Activated T-helper 2 cell treated with anti-CD3 and anti-CD28 coated beads, Interferon-gamma antibody, Interleukin-2, Interleukin-4, amounts not matched to agents 10 μg/mL and 5 μg/mL and 100 μg/mL, durations not matched to agents 14 hours and 24 hours and 36 hours (primary cell): ENCODE measurements at regions not wholly inside any gene's neighbourhood (a gene's known extent, or its start where the extent isn't known, plus 50 kb on each side); places are given as distances from the start of the nearest gene placed in this dataset.
A peak's percentile ranks its signal among the peaks of the same experiment; 100 is the strongest.
"Not testable (repeated sequence)": the region's sequence is repeated elsewhere in the genome, so short reads cannot be mapped to it uniquely, and the experiment has no call there.

Experiments used
- DNase-seq: peaks from one replicate; pipeline ENCODE4 v3.0.0; 2021; ENCODE audit warnings: low spot score
- H3K27ac Mint-ChIP-seq: one replicate; pipeline ENCODE4 v1.8.0; 2021; ENCODE audit warnings: mixed read lengths
- H3K27me3 Mint-ChIP-seq: one replicate; pipeline ENCODE4 v1.8.0; 2021; ENCODE audit warnings: low read depth, mixed read lengths
- H3K36me3 Mint-ChIP-seq: one replicate; pipeline ENCODE4 v1.8.0; 2021; ENCODE audit warnings: low read depth, mixed read lengths
- H3K4me1 Mint-ChIP-seq: one replicate; pipeline ENCODE4 v1.8.0; 2021; ENCODE audit warnings: low read depth, mixed read lengths
- H3K4me3 Mint-ChIP-seq: one replicate; pipeline ENCODE4 v1.8.0; 2021; ENCODE audit warnings: low read depth, mild to moderate bottlenecking, moderate library complexity, mixed read lengths
- H3K9me3 Mint-ChIP-seq: one replicate; pipeline ENCODE4 v1.8.0; 2021; ENCODE audit warnings: mixed read lengths
- intact Hi-C: fragments of 100-400 bp; cut with micrococcal nuclease; formaldehyde crosslinking; loops from one replicate; pipeline ENCODE4 v1.15.1; 2023

GRCh38 chr1:182172699-182173098 is 111.2 kb upstream of the ZNF648 start:
- no peaks in the 10 kb centered on the region for H3K36me3 Mint-ChIP-seq
- no peak overlapping the region for H3K27ac Mint-ChIP-seq
- H3K4me1 Mint-ChIP-seq, result no peaks in the 10 kb centered on the region
- DNase-seq, result no peak
- no peaks in the 10 kb centered on the region for H3K9me3 Mint-ChIP-seq
- no peak overlapping the region for H3K4me3 Mint-ChIP-seq
- H3K27me3 Mint-ChIP-seq, result peaks cover 8% of the 10 kb centered on the region
- intact Hi-C loops, result no loop called here

- H3K36me3 Mint-ChIP-seq, result no peaks in the 10 kb centered on the region
- H3K4me1 Mint-ChIP-seq, result no peaks in the 10 kb centered on the region
- intact Hi-C loops, result no loop called here
- H3K9me3 Mint-ChIP-seq, result no peaks in the 10 kb centered on the region
- H3K27ac Mint-ChIP-seq, result no peak overlapping the region
- no peak overlapping the region for H3K4me3 Mint-ChIP-seq
- no peak for DNase-seq
- H3K27me3 Mint-ChIP-seq, result peaks cover 8% of the 10 kb centered on the region
Observed at GRCh38 chr1:182170891-182171461, 109.5 kb upstream of the ZNF648 start.

GRCh38 chr1:182169203-182169602 is 107.7 kb upstream of the ZNF648 start:
- DNase-seq, result no peak
- intact Hi-C loops, result no loop called here
- Mint-ChIP-seq H3K36me3 (no peaks in the 10 kb centered on the region), H3K4me3 (no peak overlapping the region), H3K27ac (no peak overlapping the region), H3K27me3 (peaks cover 11% of the 10 kb centered on the region), H3K9me3 (no peaks in the 10 kb centered on the region), H3K4me1 (no peaks in the 10 kb centered on the region)

- intact Hi-C loops, result no loop called here
- Mint-ChIP-seq H3K4me1 (no peaks in the 10 kb centered on the region), H3K36me3 (no peaks in the 10 kb centered on the region), H3K27ac (no peak overlapping the region), H3K9me3 (no peaks in the 10 kb centered on the region), H3K4me3 (no peak overlapping the region), H3K27me3 (peaks cover 5% of the 10 kb centered on the region)
- no peak for DNase-seq
Observed at GRCh38 chr1:182166750-182167149, 105.2 kb upstream of the ZNF648 start.

- Mint-ChIP-seq H3K4me3 (no peak overlapping the region), H3K27ac (no peak overlapping the region), H3K4me1 (no peaks in the 10 kb centered on the region), H3K36me3 (no peaks in the 10 kb centered on the region), H3K27me3 (peaks cover 5% of the 10 kb centered on the region), H3K9me3 (no peaks in the 10 kb centered on the region)
- intact Hi-C loops, result no loop called here
- no peak for DNase-seq
Observed at GRCh38 chr1:182166321-182166720, 104.8 kb upstream of the ZNF648 start.

- Mint-ChIP-seq H3K27ac (no peak overlapping the region), H3K4me3 (no peak overlapping the region), H3K27me3 (peaks cover 6% of the 10 kb centered on the region), H3K9me3 (peaks cover 10% of the 10 kb centered on the region), H3K36me3 (no peaks in the 10 kb centered on the region), H3K4me1 (no peaks in the 10 kb centered on the region)
- DNase-seq, result no peak
- intact Hi-C loops, result no loop called here
Observed at GRCh38 chr1:182164273-182164672, 102.8 kb upstream of the ZNF648 start.

- H3K4me3 Mint-ChIP-seq, result no peak overlapping the region
- no peak for DNase-seq
- no peaks in the 10 kb centered on the region for H3K36me3 Mint-ChIP-seq
- peaks cover 7% of the 10 kb centered on the region for H3K27me3 Mint-ChIP-seq
- H3K27ac Mint-ChIP-seq, result no peak overlapping the region
- intact Hi-C loops, result no loop called here
- H3K9me3 Mint-ChIP-seq, result peaks cover 12% of the 10 kb centered on the region
- no peaks in the 10 kb centered on the region for H3K4me1 Mint-ChIP-seq
Observed at GRCh38 chr1:182163821-182164223, 102.3 kb upstream of the ZNF648 start.

- Mint-ChIP-seq H3K27me3 (peaks cover 9% of the 10 kb centered on the region), H3K9me3 (peaks cover 18% of the 10 kb centered on the region), H3K36me3 (no peaks in the 10 kb centered on the region), H3K4me3 (no peak overlapping the region), H3K4me1 (no peaks in the 10 kb centered on the region), H3K27ac (no peak overlapping the region)
- DNase-seq, result no peak
- intact Hi-C loops, result no loop called here
Observed at GRCh38 chr1:182159443-182159842, 97.9 kb upstream of the ZNF648 start.

GRCh38 chr1:182157187-182157586 is 95.7 kb upstream of the ZNF648 start:
- Mint-ChIP-seq H3K27ac (no peak overlapping the region), H3K27me3 (peaks cover 9% of the 10 kb centered on the region), H3K36me3 (no peaks in the 10 kb centered on the region), H3K9me3 (peaks cover 18% of the 10 kb centered on the region), H3K4me1 (peaks cover 15% of the 10 kb centered on the region), H3K4me3 (no peak overlapping the region)
- DNase-seq, result no peak
- intact Hi-C loops, result no loop called here

GRCh38 chr1:182154425-182154824 is 92.9 kb upstream of the ZNF648 start:
- H3K9me3 Mint-ChIP-seq, intact Hi-C loops, DNase-seq, H3K27ac Mint-ChIP-seq, H3K27me3 Mint-ChIP-seq, H3K4me3 Mint-ChIP-seq, H3K36me3 Mint-ChIP-seq: not testable (repeated sequence)
- peaks cover 21% of the 10 kb centered on the region for H3K4me1 Mint-ChIP-seq

GRCh38 chr1:182149411-182149965 is 88.0 kb upstream of the ZNF648 start:
- intact Hi-C loops, result loop anchor here (10.0 kb wide), 2 partner anchors 95 to 635 kb away; partner anchors contain the start of gene NPL
- H3K27me3 Mint-ChIP-seq, result no peaks in the 10 kb centered on the region
- H3K9me3 Mint-ChIP-seq, result no peaks in the 10 kb centered on the region
- peak overlapping the region; percentile 72 for H3K27ac Mint-ChIP-seq
- H3K4me3 Mint-ChIP-seq, result no peak overlapping the region
- H3K36me3 Mint-ChIP-seq, result no peaks in the 10 kb centered on the region
- H3K4me1 Mint-ChIP-seq, result peaks cover 41% of the 10 kb centered on the region
- DNase-seq, result peak; percentile 38

- intact Hi-C loops, result loop anchor here (10.0 kb wide), 2 partner anchors 97 to 637 kb away; partner anchors contain the start of gene NPL
- no peak for DNase-seq
- no peaks in the 10 kb centered on the region for H3K9me3 Mint-ChIP-seq
- no peaks in the 10 kb centered on the region for H3K27me3 Mint-ChIP-seq
- peaks cover 32% of the 10 kb centered on the region for H3K4me1 Mint-ChIP-seq
- no peak overlapping the region for H3K4me3 Mint-ChIP-seq
- H3K27ac Mint-ChIP-seq, result no peak overlapping the region
- H3K36me3 Mint-ChIP-seq, result no peaks in the 10 kb centered on the region
Observed at GRCh38 chr1:182147951-182148350, 86.4 kb upstream of the ZNF648 start.

- no peak for DNase-seq
- intact Hi-C loops, result loop anchor here (10.0 kb wide), 2 partner anchors 98 to 638 kb away; partner anchors contain the start of gene NPL
- no peaks in the 10 kb centered on the region for H3K9me3 Mint-ChIP-seq
- H3K36me3 Mint-ChIP-seq, result no peaks in the 10 kb centered on the region
- peaks cover 27% of the 10 kb centered on the region for H3K4me1 Mint-ChIP-seq
- H3K4me3 Mint-ChIP-seq, result no peak overlapping the region
- no peak overlapping the region for H3K27ac Mint-ChIP-seq
- no peaks in the 10 kb centered on the region for H3K27me3 Mint-ChIP-seq
Observed at GRCh38 chr1:182147136-182147820, 85.8 kb upstream of the ZNF648 start.
